Osteoblast (primary cell): ENCODE measurements at regions not wholly inside any gene's neighbourhood (a gene's known extent, or its start where the extent isn't known, plus 50 kb on each side); places are given as distances from the start of the nearest gene placed in this dataset.

ENCODE experiments used
- DNase-seq: peaks from one replicate; pipeline ENCODE4 v3.0.0; 2011; ENCODE audit warnings: low spot score, mixed read lengths; ENCODE audit not compliant: insufficient read length; ENCODE audit errors: missing footprints
- H2AFZ ChIP-seq: 2 replicates; pipeline ENCODE4 v1.6.0; 2011; ENCODE audit warnings: mild to moderate bottlenecking, low read length
- H3K27ac ChIP-seq: 2 replicates; pipeline ENCODE4 v1.5.1; 2011; ENCODE audit warnings: mild to moderate bottlenecking, low read depth, low read length, moderate library complexity
- H3K27me3 ChIP-seq: 2 replicates; pipeline ENCODE4 v1.6.0; 2012; ENCODE audit warnings: mild to moderate bottlenecking, control low read depth, inconsistent platforms, low read length, moderate library complexity; ENCODE audit not compliant: insufficient read depth
- H3K36me3 ChIP-seq: 2 replicates; pipeline ENCODE4 v1.5.1; 2011; ENCODE audit warnings: mild to moderate bottlenecking, low read length, control low read depth, moderate library complexity; ENCODE audit not compliant: insufficient read depth
- H3K4me1 ChIP-seq: 2 replicates; pipeline ENCODE4 v1.5.1; 2011; ENCODE audit warnings: mild to moderate bottlenecking, low read length, control low read depth, moderate library complexity; ENCODE audit not compliant: insufficient read depth
- H3K4me2 ChIP-seq: 2 replicates; pipeline ENCODE4 v1.6.0; 2011; ENCODE audit warnings: mild to moderate bottlenecking, low read length; ENCODE audit not compliant: insufficient read depth
- H3K4me3 ChIP-seq: fragments of 200-600 bp; sonication (generic); 3 replicates; pipeline ENCODE4 v1.5.1; 2012; ENCODE audit warnings: mild to moderate bottlenecking, low read length, inconsistent platforms; ENCODE audit not compliant: insufficient read depth
- H3K79me2 ChIP-seq: 2 replicates; pipeline ENCODE4 v1.6.0; 2012; ENCODE audit warnings: mild to moderate bottlenecking, low read length, control low read depth, inconsistent platforms; ENCODE audit not compliant: insufficient read depth
- H3K9me3 ChIP-seq: 2 replicates; pipeline ENCODE4 v1.5.1; 2011; ENCODE audit warnings: low read depth, low read length, control low read depth
- H4K20me1 ChIP-seq: 2 replicates; pipeline ENCODE4 v1.6.0; 2012; ENCODE audit warnings: mild to moderate bottlenecking, low read length, control low read depth; ENCODE audit not compliant: insufficient read depth
- CTCF ChIP-seq: IDR thresholded peaks from 2 replicates; pipeline ENCODE4 v1.5.1; 2011; ENCODE audit warnings: mild to moderate bottlenecking, low read depth, low read length, moderate library complexity; ENCODE audit errors: extremely low read depth

GRCh38 chr17:73738751-73739575 is 94.7 kb upstream of the SDK2 start:
- no peaks in the 10 kb centered on the region for H4K20me1 ChIP-seq
- no peak overlapping the region for H3K4me3 ChIP-seq
- no peaks in the 10 kb centered on the region for H3K9me3 ChIP-seq
- H3K36me3 ChIP-seq = no peaks in the 10 kb centered on the region
- H3K79me2 ChIP-seq = no peaks in the 10 kb centered on the region
- TF ChIP-seq CTCF = no peak
- H3K4me1 ChIP-seq = no peaks in the 10 kb centered on the region
- H3K27me3 ChIP-seq = no peaks in the 10 kb centered on the region
- H3K4me2 ChIP-seq = no peak overlapping the region
- no peak overlapping the region for H2AFZ ChIP-seq
- no peak overlapping the region for H3K27ac ChIP-seq
- DNase-seq = no peak

- Histone ChIP-seq H3K4me3 (no peak overlapping the region), H3K9me3 (no peaks in the 10 kb centered on the region), H4K20me1 (no peaks in the 10 kb centered on the region), H3K27me3 (no peaks in the 10 kb centered on the region), H2AFZ (no peak overlapping the region), H3K4me1 (no peaks in the 10 kb centered on the region), H3K27ac (no peak overlapping the region), H3K79me2 (no peaks in the 10 kb centered on the region), H3K4me2 (no peak overlapping the region), H3K36me3 (no peaks in the 10 kb centered on the region)
- no peak for DNase-seq
- no peak for TF ChIP-seq CTCF
Measured at GRCh38 chr17:73740370-73740769, 96.1 kb upstream of the SDK2 start.

GRCh38 chr17:73742948-73743381 is 98.7 kb upstream of the SDK2 start:
- Histone ChIP-seq H3K27me3 (no peaks in the 10 kb centered on the region), H3K4me1 (no peaks in the 10 kb centered on the region), H4K20me1 (no peaks in the 10 kb centered on the region), H3K79me2 (no peaks in the 10 kb centered on the region), H3K27ac (no peak overlapping the region), H3K36me3 (no peaks in the 10 kb centered on the region), H2AFZ (no peak overlapping the region), H3K9me3 (no peaks in the 10 kb centered on the region), H3K4me2 (no peak overlapping the region), H3K4me3 (no peak overlapping the region)
- peak; percentile 56 for DNase-seq
- TF ChIP-seq CTCF = no peak

GRCh38 chr17:73743518-73744201 is 99.4 kb upstream of the SDK2 start:
- H3K27me3 ChIP-seq = no peaks in the 10 kb centered on the region
- no peak overlapping the region for H3K27ac ChIP-seq
- no peak overlapping the region for H3K4me3 ChIP-seq
- H4K20me1 ChIP-seq = no peaks in the 10 kb centered on the region
- no peaks in the 10 kb centered on the region for H3K79me2 ChIP-seq
- peak; percentile 45 for DNase-seq
- no peak overlapping the region for H2AFZ ChIP-seq
- no peaks in the 10 kb centered on the region for H3K9me3 ChIP-seq
- H3K36me3 ChIP-seq = no peaks in the 10 kb centered on the region
- TF ChIP-seq CTCF = no peak
- no peaks in the 10 kb centered on the region for H3K4me1 ChIP-seq
- H3K4me2 ChIP-seq = no peak overlapping the region
